Type B pancreatic cell (in vitro differentiated cells): ENCODE measurements at regions not wholly inside any gene's neighbourhood (a gene's known extent, or its start where the extent isn't known, plus 50 kb on each side); places are given as distances from the start of the nearest gene placed in this dataset.

ENCODE experiments used
- DNase-seq: peaks from one replicate; pipeline ENCODE4 v3.0.0; 2021; ENCODE audit warnings: mixed read lengths; ENCODE audit not compliant: unreplicated experiment; ENCODE audit errors: extremely low spot score
- H3K27ac Mint-ChIP-seq: 2 replicates; pipeline ENCODE4 v1.8.0; 2021; ENCODE audit warnings: mild to moderate bottlenecking, mixed read lengths
- H3K27me3 Mint-ChIP-seq: 2 replicates; pipeline ENCODE4 v1.8.0; 2021; ENCODE audit warnings: mixed read lengths
- H3K36me3 Mint-ChIP-seq: 2 replicates; pipeline ENCODE4 v1.8.0; 2021; ENCODE audit warnings: mixed read lengths
- H3K4me1 Mint-ChIP-seq: one replicate; pipeline ENCODE4 v1.8.0; 2021; ENCODE audit warnings: mixed read lengths; ENCODE audit not compliant: unreplicated experiment
- H3K4me3 Mint-ChIP-seq: 2 replicates; pipeline ENCODE4 v1.8.0; 2021; ENCODE audit warnings: mild to moderate bottlenecking, mixed read lengths
- H3K9me3 Mint-ChIP-seq: 2 replicates; pipeline ENCODE4 v1.8.0; 2021; ENCODE audit warnings: mixed read lengths
- CTCF ChIP-seq: fragments of 200-600 bp; sonication (generic); conservative IDR thresholded peaks from 2 replicates; pipeline ENCODE4 v1.5.0; 2021; ENCODE audit warnings: antibody characterized with exemption, mild to moderate bottlenecking

- Mint-ChIP-seq H3K27ac (peak overlapping the region; percentile 98), H3K27me3 (no peaks in the 10 kb centered on the region), H3K36me3 (peaks cover 11% of the 10 kb centered on the region), H3K9me3 (peaks cover 19% of the 10 kb centered on the region), H3K4me3 (peak overlapping the region; percentile 73), H3K4me1 (peaks cover 37% of the 10 kb centered on the region)
- TF ChIP-seq CTCF: no peak
- DNase-seq: no peak
Measured at GRCh38 chr12:102564026-102564425, 83.7 kb upstream of the IGF1 start.

- no peak for TF ChIP-seq CTCF
Measured at GRCh38 chr12:102562836-102563425, 82.6 kb upstream of the IGF1 start.

GRCh38 chr12:102551186-102551585 lies 70.8 kb upstream of the IGF1 start:
- Mint-ChIP-seq H3K27ac (no peak overlapping the region), H3K27me3 (no peaks in the 10 kb centered on the region), H3K4me3 (no peak overlapping the region), H3K4me1 (no peaks in the 10 kb centered on the region), H3K9me3 (no peaks in the 10 kb centered on the region), H3K36me3 (no peaks in the 10 kb centered on the region)
- DNase-seq: no peak
- no peak for TF ChIP-seq CTCF

More at GRCh38 chr12:102562836-102563425, 82.6 kb upstream of the IGF1 start:
- Mint-ChIP-seq H3K27me3 (no peaks in the 10 kb centered on the region), H3K4me3 (peak overlapping the region; percentile 3), H3K27ac (peak overlapping the region; percentile 98), H3K9me3 (peaks cover 20% of the 10 kb centered on the region), H3K4me1 (peaks cover 29% of the 10 kb centered on the region), H3K36me3 (peaks cover 11% of the 10 kb centered on the region)
- no peak for DNase-seq

- Mint-ChIP-seq H3K4me1 (no peaks in the 10 kb centered on the region), H3K4me3 (no peak overlapping the region), H3K27ac (no peak overlapping the region), H3K36me3 (no peaks in the 10 kb centered on the region), H3K27me3 (no peaks in the 10 kb centered on the region), H3K9me3 (no peaks in the 10 kb centered on the region)
- DNase-seq: no peak
- TF ChIP-seq CTCF: no peak
Measured at GRCh38 chr12:102549691-102550090, 69.3 kb upstream of the IGF1 start.

GRCh38 chr12:102548543-102548942 lies 68.2 kb upstream of the IGF1 start:
- no peaks in the 10 kb centered on the region for H3K4me1 Mint-ChIP-seq
- H3K9me3 Mint-ChIP-seq: no peaks in the 10 kb centered on the region
- H3K4me3 Mint-ChIP-seq: no peak overlapping the region
- H3K36me3 Mint-ChIP-seq: no peaks in the 10 kb centered on the region
- H3K27me3 Mint-ChIP-seq: no peaks in the 10 kb centered on the region
- H3K27ac Mint-ChIP-seq: no peak overlapping the region
- TF ChIP-seq CTCF: no peak
- no peak for DNase-seq
